ENCODE measurements at regions not wholly inside any gene's neighbourhood (a gene's known extent, or its start where the extent isn't known, plus 50 kb on each side); places are given as distances from the start of the nearest gene placed in this dataset.
"Not testable (repeated sequence)": the region's sequence is repeated elsewhere in the genome, so short reads cannot be mapped to it uniquely, and the experiment has no call there.

DNA sequence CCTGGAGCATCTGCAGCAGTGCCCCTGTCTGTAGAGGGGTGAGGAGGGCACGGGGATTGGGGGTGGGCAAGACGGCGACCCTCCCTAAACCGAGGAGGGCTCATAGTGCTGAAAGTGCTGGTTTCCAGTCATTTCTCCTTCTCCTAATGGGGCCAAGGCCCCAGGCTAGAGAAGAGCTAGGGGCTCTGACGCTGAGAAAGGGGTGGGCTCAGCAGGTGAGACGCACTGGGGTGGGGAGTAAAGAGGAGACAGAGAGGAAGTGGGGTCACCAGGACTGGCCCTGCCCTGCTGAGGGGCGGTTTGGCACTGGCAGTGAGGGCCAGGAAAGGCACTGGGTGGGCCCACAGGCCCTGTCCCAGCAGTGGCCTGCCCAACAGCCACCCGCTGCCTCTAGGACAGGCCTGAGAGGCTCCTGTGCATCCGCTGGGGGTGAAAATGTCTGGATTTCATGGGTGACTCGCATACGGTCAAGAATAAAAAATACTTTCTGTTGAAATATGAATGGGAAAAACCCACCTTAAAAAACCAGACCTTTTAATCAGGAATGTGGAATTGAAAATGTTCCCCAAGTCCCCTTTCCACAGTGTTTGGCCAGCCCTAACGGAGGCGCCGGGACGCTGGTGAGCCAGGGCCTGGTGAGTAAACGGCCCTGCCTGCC, 122.4 kb upstream of the SMURF2 start:
- no peak for DNase-seq

DNA sequence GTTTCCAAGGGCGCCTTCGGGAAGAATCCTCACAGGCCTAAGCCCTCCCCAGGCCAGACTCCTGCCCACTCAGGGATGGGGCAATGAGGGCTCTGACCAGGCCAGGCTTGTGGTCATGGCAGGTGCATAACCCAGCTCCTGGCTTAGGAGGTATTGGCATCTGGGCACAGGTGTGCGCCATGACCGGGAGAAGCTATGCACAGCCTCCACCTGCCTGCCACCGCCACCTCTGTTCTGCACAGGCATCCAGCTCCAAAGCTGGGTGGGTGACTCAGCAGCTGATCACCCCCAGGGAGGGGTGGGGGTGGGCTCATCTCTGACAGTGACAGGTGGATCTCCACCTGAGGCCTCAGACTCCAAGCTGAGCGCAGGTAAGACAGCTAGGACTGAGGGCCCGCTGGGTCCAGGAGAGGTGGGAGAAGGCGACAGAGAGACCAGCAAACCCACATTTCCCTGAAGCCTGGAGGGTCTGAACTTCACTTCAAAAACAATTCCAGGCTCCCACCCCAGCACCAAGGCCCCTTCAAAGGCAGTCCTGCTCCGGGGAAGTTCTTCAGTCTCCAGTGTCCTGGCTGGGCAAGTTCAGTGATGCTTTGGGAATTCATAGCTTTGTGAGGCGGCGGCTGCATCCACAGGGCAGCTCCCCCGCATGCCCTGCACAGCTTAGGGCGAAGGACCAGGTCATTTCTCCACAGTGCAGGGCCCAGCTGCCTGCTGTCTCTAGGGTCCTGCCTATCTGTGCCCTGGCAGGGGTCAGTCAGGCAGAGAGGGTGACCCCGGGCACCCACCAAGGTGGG, 121.6 kb upstream of the SMURF2 start:
- DNase-seq: no peak

DNA sequence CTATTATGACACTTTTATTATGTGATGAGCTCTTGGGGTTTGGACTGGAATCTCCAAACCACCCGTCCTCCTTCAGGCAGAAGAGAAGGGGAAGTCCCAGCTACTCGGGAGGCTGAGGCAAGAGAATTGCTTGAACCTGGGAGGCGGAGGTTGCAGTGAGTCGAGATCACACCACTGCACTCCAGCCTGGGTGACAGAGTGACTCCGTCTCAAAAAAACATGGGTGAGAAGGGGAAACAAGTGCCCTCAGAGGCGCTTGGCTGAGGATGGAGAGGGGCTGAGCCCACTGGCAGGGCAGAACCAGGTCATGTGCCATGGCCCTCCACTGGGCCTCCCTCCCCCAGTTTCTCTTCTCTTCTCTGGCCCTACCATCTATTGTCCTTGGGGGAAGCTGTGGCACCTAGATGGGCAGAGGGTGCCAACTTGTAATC, 120.9 kb upstream of the SMURF2 start:
- DNase-seq: no peak

DNA sequence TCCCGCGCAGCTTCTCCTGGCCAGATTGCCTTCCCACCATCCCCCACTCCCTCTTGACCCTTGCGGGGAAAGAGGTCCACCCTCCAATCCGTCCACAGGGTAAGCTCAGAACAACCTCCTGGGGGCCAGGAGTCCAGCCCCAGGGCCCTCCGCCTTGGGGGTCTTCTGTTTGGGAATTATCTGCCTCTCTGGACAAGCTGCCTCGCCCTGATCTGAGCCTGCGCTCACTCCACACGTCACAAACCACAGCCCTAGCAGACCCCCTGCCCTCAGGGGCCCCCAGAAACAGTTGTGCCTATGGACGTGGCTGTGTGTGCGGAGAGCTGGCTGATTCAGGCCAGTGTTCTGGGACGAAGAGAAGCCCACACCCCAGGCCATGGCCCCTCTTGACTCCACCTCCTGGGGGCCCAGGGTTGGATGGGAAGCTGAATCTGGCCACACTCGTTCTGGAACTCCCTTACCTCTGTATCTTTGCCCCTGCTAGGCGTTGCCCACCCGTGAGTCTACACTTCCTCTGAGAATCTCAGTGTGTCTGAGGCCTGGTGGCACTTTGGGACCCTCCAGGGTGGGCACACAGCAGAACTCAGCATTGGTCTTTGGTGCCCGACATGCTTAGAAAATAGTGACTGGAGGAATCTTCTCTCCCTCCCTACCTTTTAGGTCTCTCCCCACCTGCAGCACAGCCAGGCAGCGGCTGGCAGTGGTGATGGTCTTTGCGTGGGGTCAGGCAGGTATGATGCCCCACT, 119.9 kb upstream of the SMURF2 start:
- no peak for DNase-seq

DNA sequence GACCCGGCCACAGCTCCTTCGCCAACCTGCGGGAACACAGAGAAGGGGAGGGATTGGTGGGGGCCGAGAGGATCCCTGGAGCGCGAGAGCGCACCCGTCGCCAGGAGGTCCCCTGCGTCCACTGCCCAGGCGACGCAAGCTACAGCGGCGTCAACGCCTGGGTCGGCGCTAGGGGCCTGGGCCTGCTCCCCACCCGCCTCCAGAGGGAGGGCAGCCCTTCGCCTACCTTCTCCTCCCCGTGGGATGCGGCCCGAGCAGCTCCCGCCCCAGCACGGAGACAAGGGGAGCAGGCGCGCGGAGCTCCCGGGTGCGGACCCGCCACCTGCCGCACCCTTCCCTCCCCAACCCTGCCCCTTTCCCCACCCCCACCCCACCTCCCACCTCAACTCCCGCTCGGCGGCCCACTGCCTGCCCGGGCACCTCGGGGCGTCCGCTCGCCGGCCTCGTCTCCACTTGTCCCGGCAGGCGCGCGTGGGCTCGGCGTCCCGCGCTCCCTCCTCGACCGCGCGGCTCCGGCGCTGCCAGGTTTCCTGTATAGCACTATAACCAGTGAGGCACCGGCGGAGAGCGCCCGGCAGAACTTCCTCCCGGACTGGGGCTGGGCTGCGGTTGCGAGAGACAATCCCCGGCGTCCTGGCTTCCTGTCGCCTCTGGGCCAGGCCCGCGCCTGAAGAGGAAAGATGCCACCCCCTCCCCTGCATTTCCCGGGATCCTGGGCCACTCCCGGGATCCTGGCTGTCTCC, 119.1 kb upstream of the SMURF2 start:
- peak in 3 of 5 experiments; percentile 27 to 68 (median 46) for DNase-seq

DNA sequence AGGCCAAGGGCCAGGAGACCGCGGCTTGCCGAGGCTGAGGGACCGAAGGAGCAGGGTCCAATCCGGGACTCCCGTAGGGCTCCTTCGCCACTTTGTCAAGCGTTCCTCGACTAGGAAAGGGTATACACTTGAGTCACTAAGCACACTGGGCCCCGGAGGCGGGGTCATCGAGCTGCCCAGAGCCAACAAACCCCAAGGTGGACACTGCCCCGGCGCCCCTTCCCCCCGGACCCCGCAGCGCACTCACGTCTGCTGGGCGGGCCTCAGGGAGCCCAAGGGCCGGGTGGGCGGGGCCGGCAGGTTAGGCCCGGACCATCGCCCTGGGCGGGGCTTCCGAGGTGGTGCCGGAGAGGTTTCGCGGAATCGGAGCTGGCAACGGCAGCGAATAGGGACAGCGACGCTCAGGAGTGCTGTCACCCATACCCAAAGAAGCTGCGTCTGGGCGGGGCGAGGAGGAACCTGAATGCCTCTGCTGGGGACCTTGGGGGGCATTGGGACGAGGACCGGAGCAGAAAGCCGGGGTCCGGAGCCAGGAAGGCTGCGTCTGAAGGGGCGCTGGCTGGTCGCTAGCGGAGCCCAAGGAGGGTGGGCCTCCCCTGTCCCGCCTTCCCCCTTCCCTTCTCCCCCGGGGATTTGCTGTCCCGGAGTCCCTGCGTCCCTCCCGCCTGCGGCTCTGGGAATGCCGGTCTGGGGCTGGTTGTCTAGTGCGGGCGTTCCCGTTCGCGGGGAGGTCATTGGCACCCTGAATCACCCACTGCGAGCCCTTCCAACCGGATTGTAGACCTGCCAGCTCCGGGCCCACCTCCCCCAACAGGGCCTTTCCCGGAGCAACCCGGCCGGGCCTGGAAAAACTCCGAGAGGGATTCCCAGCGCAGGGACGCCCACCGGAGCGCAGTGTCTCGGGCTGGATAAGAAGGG, 118.2 kb upstream of the SMURF2 start:
- peak; percentile 60 to 90 (median 69) for DNase-seq

DNA sequence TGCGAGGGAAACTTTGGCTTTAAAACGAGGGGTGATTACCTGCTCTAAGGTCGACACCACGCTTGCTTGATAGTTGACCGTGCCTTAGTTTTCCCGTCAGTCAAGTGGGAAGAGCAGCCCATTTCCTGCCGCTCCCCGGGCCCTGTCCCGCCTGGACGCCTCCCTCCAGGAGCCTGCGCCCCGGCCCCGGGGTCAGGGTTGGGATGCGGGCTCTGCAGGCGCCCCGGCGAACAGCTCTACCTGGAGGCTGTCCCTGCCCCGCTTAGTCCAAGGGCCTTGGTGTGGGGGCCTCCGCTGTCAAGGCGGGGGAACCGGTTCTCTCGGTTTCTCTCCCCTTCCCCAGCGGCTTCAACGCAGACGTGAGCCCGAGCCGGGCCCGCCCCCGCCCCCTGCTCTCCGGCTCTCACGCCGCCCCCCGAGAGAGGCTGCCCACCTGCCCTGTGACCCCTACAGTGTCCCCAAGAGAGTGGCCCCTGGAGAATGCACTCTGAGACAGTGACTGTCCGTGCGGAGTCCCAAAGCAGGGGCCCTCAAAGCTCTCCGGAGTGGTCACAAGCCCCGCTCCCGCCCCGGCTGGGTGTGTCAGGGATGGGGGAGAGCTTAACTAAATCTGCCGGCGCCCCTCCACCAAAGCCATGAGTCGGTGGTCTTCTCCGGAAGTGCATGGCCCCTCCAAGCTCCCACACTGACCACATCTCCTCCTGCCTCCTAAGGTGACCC, 117.4 kb upstream of the SMURF2 start:
- DNase-seq: no peak

DNA sequence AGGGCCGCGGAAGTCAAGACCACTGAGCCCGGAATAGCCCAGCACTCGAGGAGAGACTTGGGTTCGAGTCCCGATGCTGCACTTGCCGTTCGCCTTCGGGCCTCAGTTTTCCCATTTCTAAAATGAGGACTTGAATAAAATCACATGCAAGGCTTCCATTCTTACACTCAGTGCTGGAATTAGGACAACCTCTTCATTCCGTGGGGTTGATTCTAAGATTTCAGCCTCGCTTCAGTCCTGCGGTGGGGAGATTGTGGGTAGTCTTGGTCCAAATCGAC, 116.9 kb upstream of the SMURF2 start:
- DNase-seq: not testable (repeated sequence)

DNA sequence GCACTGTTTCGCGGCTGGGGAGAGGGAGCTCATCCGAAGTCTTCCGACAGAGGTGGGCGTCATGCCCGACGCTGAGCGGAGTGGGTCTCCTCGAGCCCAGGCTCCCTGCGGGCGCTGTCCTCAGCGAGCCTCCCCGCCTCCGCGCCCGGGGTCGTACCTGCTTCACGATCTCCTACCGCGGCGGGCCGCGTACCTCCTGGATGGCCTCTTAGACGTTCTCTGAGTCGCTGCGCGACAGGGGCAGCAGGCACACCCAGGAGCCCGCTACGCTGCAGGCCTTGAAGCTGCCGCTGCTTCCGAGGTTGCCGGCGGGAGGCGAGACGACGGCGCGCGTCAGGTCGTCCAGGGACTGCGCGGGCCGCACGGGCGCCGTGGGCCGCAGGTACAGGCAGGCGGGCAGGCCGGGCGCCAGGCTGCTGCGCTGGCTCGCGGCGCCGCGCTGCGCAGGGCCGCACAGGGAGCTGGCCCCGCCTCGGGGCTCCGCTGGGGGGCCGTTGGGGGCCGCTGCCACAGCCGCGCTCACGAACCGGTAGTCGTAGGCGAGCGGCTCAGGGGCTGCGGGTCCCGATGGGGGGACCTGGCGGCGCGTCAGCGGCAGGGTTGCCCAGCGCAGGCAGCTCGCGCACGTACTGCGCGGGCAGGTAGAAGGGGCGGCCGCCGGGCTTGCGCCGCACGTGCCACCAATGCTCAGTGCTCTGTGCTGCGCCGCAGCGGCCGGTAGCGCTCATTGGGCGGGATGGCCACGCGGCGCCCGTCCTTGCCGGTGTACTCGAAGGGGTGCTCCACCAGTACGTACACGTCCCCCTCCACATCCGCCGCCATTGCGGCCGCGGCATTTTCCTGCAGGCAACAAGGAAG, 116.4 kb upstream of the SMURF2 start:
- peak in 2 of 5 experiments; percentile 25 to 35 for DNase-seq

DNA sequence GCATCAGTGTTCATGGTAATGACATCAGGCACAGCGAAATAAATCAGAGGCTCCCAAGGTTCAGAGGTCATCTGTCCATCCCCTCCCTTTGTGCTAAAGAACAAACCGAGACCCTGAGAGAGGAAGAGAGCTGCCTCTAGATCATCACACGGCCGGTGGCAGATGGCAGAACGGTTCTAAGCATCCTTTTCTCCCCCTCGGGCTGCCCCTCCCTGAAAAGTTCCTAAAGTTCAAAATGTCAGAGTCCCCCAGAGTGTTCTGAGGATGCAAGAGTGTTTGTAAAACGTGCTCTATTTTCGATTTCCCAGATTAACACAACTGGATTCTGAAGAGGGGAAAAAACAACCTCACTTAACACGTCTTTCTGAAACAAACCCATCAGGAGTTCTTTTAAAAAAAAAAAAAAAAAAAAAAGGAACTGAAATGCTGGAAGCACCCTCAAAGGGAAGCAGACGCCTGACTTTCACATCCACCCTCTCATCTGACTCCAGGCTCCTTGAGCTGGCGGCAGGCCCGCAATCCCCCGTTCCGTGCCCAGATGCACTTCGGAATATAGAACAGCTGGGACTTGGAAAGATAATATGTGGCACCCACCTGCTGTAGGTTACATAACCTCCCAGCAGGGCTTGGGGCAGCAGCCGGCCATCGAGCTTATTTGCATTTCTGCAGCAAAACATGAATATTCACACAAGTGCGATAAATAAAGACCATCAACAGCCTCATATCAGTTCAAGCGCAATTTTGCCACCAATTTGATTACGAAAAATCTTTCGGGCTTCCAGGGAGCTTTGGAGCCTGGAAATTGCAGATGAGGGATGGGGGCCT, 115.5 kb upstream of the SMURF2 start:
- no peak for DNase-seq

DNA sequence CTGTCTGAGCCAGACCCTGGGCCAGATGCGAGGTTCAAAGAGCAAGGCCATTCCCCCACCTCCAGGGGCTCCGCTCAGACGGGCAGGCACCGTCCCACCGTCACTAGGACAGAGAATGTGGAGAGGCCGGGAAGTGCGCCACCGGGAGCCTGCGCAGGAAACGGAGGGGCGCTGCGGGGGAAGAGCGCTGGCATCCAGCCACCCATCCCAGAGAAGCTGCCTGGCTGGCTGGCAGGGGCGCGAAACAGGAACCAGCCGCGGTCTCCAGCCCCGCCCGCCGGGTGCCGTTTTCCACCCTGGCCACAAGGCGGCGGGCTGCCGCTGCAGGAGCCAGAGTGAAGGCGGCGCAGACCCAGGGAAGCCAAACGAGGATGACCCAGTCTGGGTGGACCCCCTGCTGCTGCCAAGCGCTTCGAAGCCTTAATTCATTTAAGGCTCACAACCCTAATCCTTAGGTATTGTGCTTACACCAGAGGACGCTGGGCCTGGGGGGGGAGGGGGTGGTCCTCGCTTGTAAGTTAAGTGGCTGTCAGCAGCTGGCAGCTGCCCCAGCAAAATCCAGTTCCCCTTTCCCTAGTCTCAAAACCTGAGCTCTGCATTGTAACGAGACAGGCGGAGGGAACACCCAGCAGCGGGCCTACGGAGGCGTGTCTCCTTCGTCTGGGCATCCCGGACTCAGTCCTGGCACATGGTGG, 114.8 kb upstream of the SMURF2 start:
- DNase-seq: peak; percentile 53 to 73 (median 56)

DNA sequence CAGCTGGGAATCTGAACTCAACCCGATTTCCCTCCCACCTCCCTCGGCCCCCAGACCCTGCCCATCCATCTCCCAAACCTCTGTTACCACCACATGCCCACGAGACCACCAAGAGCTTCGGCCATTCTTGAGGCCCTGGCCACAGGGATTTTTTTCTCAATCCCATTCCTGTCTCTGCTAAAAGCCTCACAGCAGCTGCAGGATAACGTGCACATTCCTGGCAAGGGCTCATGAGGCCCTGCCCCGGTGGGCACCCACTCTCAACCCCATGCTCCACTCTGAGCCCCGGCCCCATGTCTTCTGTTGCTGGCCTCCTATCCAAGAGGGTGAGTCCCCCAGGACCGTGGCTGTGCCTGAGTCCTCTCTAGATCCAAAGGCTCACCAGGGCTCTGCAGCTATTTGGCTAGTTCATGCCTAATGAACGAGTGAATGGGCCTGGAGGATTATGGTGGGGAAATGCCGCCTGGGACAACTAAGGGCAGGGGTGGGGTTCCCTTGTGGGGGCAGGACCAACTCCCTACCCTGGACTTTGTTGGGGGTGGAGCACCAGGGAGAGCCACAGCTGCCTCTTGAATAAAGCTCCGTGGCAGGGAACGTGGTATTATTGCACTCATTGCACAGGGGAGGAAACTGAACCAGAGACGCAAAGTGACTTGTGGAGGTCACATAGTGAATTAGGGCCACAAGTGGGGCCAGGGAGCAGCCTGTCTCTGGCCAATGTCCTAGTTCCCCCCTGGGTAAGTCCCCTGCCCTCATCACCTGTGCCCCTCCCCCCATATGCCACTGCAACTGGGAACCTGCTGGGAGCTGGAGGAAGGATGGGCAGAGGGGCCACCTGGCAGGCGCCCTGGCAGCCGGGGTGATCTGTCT, 113.8 kb upstream of the SMURF2 start:
- no peak for DNase-seq

DNA sequence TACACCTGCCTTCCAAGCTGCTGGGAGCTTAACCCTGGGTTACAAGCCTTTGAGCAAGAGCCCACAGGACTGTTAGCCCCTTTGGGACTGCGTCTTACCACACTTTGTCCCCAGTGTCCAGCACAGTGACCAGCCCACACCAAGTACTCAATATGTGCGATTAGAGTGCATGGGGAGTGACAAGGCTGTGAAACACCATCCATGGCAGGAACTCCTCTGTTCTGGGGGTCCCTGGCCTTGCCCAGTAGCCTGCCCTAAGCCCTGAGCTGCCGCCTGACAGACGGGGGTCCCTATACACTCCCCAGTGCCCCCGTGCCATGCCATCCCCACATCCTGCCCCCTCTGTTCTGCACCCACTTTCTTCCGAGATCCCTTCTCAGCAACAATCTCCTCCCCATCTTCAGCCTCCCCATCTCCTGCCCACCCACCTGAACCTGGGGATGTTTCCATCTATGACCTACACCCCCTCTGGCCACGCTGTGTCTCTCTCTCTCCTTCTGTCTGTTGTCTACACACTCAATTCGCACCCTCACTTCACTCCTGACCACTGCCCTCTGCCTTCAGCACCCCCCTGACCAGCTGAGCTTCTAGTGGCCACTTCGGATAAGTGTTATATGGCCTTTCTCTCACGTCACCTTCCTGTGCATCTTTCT, 112.9 kb upstream of the SMURF2 start:
- DNase-seq: no peak

DNA sequence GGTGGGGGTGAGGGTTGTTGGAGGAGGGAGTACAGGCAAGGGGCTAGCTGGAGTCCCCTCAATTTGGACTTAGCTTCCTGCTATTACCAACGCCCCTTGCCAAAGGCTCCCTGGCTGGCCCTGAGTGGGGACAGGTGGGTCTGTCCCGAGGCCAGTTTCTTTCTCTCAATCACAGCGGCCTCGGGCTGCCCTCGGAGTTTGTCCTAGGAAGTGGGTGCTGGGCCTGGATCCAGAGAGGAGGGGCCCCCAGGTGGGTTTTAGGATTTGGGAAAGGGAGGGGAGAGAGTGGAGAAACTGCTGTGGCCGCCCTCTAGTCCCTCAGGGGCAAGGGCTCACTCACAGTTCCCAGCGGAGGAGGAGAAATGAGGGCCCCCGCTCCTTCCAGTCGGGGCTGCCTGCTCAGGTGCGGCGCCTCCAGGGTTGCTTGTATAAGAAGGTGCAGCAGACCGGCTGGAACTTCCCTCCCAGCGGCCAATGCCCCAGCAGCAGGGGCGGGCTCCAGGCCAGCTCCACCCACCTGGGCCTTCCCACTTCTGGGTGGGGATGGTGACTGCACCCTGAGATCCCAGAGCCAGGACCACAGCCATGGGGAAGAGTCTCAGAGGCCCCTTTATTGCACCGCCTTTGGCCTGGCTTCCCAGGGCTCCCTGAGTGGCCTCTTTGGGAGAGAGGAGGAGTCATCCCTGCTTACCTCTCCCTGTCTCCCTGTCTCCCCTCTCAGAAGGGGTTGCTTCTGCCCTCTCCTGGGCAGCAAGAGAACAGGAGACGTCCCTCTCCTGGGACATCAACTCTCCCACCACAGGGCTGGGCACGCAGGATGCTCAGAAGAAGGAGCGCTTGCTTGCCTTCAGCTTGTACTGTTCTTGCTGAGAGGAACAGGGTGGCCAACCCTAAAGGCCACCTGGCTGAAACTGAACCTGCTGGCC, 112.0 kb upstream of the SMURF2 start:
- DNase-seq: no peak

DNA sequence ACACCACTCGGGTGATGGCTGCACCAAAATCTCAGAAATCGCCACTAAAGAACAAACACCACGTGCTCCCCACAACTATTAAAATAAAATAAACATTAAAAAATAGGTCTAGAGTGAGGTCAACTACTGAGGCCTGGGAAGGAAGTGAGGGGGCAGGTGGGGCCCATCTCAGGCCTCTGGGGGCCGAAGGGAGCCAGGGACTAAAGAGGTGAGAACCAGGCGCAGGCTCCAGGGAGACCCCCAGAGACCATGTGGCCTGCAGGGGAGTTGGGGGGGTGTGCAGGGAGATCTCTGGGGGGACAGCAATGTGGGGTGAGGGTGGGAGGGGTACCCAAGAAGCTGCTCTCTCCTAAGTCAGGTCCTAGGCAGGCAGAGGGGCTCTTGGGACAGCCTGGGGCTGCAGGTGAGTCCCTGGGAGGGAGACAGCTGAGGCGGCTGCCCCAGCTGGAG, 111.3 kb upstream of the SMURF2 start:
- no peak for DNase-seq

DNA sequence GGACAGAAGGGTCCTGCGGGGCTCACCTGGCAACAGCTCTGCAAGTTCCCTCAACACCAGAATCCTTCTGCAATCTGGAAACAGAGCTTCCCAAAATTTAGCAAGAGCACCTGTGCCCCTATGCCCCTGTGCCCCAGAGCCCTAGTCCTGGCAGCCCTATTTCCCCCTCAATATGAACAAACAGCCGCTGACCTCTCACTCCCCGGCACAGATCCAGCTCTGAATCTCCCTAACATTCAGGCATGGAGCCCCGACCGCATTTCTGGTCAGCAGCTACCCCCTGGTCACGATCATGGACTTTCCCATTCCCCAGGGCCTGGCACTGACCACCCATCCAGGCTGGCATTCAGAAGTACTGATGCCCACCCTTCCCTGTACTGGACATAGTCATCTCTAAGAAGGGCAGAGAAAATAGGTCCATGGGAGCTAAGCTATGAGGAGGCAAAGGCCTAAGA, 110.8 kb upstream of the SMURF2 start:
- DNase-seq: no peak
